Inflammatory macrophage treated with lipopolysaccharide for 4 hours (primary cell): ENCODE measurements at regions not wholly inside any gene's neighbourhood (a gene's known extent, or its start where the extent isn't known, plus 50 kb on each side); places are given as distances from the start of the nearest gene placed in this dataset.
"Not testable (repeated sequence)": the region's sequence is repeated elsewhere in the genome, so short reads cannot be mapped to it uniquely, and the experiment has no call there.

Experiments
- DNase-seq: peaks from one replicate; pipeline ENCODE4 v3.0.0-alpha.2; 2020

GRCh38 chr1:234957330-234958065 lies 171.1 kb downstream of the TOMM20 start:
- DNase-seq = no peak

- DNase-seq = no peak
These were observed 171.8 kb downstream of the TOMM20 start for GRCh38 chr1:234956821-234957329.

GRCh38 chr1:234955107-234955731 lies 173.4 kb downstream of the TOMM20 start:
- peak; percentile 92 for DNase-seq

- DNase-seq = no peak
These were observed 174.0 kb downstream of the TOMM20 start for GRCh38 chr1:234954613-234955012.

GRCh38 chr1:234953655-234954405 lies 174.8 kb downstream of the TOMM20 start:
- no peak for DNase-seq

- DNase-seq = no peak
These were observed 178.0 kb downstream of the TOMM20 start for GRCh38 chr1:234950598-234950997.

GRCh38 chr1:234949528-234949927 lies 179.1 kb downstream of the TOMM20 start:
- DNase-seq = not testable (repeated sequence)

DNA sequence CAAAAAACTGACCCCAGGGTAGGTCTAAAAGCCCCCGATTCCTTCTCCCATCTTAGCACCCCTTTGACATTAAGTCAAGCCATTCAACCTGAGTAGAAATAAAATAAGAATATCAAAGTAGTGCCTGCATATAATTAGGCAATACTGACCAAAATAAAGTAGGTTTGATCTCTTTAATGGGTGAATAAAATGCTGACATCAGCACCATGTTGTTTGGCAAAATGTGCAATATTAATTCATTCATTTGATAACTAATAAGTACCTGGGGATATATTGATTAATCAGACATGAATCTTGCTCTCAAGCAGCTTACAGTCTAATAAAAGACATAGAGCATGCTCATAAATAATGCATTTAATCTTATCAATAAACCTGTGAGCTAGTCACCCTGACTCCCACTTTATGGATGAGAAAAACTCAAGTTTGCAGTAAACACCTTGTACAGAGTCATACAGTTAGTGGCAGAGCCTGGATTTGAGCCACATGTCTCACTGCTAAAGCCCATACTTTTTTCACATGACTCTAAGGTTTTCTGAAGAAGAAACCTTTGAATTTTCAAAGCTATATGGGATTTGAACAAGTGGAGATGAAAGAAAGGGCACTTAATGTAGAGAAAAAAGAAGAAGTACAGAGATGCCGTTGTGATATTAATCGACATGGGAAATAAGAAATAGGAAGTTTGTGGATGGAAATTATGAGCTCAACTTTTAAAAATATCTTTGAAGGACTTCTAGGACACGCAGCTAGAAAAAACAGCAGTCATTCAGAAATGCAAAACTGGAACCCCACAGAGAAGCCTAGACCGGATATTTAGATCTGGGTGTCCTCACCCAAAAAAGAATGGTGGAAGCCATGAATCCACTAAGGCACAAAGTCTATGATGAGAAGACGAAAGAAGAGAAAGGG lies 183.9 kb downstream of the TOMM20 start:
- DNase-seq = peak; percentile 94

- DNase-seq = no peak
These were observed 184.7 kb downstream of the TOMM20 start for GRCh38 chr1:234943836-234944402.

GRCh38 chr1:234942879-234943506 lies 185.6 kb downstream of the TOMM20 start:
- peak; percentile 89 for DNase-seq

GRCh38 chr1:234942012-234942332 lies 186.7 kb downstream of the TOMM20 start:
- DNase-seq = no peak

- no peak for DNase-seq
These were observed 187.2 kb downstream of the TOMM20 start for GRCh38 chr1:234941321-234942011.

GRCh38 chr1:234940841-234941240 lies 187.8 kb downstream of the TOMM20 start:
- no peak for DNase-seq

- no peak for DNase-seq
These were observed 189.7 kb downstream of the TOMM20 start for GRCh38 chr1:234938924-234939323.

GRCh38 chr1:234938135-234938534 lies 190.5 kb downstream of the TOMM20 start:
- DNase-seq = peak; percentile 42

DNA sequence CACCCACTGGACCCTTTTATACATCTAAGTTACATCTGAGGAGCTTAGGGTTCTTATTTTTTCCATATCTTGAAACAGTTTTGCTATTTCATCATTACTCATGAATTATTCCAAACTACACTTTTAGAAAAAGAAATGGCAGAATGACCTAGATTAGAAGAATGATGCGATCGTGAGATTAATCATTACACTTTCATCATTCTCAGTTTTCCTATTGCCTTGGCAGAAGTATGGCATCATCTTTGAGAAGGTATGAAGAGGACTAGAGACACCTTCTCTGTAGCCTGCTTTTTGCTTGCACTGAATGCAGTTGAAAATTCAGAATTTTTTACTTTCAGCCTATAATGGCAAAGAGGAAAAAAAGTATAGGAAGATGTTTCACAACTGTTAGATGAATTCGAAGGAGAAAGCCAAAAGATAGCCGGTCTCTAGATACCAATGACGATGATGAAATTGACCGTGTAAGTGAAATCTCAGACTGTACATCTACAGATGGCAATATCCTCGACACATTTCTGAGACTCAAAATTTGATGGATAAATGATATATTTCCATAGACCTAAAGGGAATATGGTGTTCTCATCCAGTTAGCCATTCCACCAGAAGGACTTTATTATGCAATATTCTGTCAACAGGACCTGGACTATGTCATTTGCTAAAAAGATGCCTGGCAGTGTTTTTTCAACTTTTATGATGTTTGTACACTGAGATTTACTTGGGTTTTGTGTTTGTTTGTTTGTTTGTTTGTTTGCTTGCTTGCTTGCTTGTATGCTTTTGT lies 191.8 kb downstream of the TOMM20 start:
- DNase-seq = peak; percentile 74

- DNase-seq = peak; percentile 98
These were observed 194.0 kb downstream of the TOMM20 start for GRCh38 chr1:234934611-234935033.

DNA sequence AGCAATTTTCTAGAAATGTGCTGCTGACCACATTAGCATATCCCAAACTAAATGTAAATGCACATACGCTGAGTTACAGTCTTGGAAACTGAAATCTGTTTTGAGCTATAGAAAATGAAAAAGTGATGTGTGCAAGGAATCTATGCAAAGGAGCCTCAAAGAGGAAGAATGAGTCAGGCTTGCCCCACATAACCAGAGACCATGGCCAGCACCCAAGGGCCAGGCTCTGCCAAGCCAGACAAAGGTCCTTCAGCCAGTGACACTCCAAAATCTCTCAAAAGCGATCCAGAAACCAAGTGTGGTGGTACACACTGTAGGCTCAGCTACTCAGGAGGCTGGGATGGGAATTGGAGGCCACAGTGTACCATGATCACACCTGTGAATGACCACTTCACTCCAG lies 195.2 kb downstream of the TOMM20 start:
- peak; percentile 97 for DNase-seq

- peak; percentile 82 for DNase-seq
These were observed 195.9 kb downstream of the TOMM20 start for GRCh38 chr1:234932511-234933430.
